Chondrocyte (in vitro differentiated cells): ENCODE measurements at regions not wholly inside any gene's neighbourhood (a gene's known extent, or its start where the extent isn't known, plus 50 kb on each side); places are given as distances from the start of the nearest gene placed in this dataset.

ENCODE experiments used
- DNase-seq: peaks from one replicate; pipeline ENCODE4 v3.0.0; 2021; ENCODE audit warnings: mixed read lengths, low spot score
- H3K27ac Mint-ChIP-seq: one replicate; pipeline ENCODE4 v1.8.0; 2021; ENCODE audit warnings: mild to moderate bottlenecking, moderate library complexity, mixed read lengths; ENCODE audit not compliant: unreplicated experiment
- H3K27me3 Mint-ChIP-seq: 2 replicates; pipeline ENCODE4 v1.8.0; 2021; ENCODE audit warnings: low read depth, mixed read lengths
- H3K36me3 Mint-ChIP-seq: 2 replicates; pipeline ENCODE4 v1.8.0; 2021; ENCODE audit warnings: low read depth, mixed read lengths
- H3K4me1 Mint-ChIP-seq: 2 replicates; pipeline ENCODE4 v1.8.0; 2021; ENCODE audit warnings: low read depth, mild to moderate bottlenecking, mixed read lengths
- H3K4me3 Mint-ChIP-seq: one replicate; pipeline ENCODE4 v1.8.0; 2021; ENCODE audit warnings: mild to moderate bottlenecking, moderate library complexity, mixed read lengths; ENCODE audit not compliant: unreplicated experiment
- H3K9me3 Mint-ChIP-seq: 2 replicates; pipeline ENCODE4 v1.8.0; 2021; ENCODE audit warnings: low read depth, mixed read lengths
- CTCF ChIP-seq: fragments of 200-600 bp; sonication (generic); IDR thresholded peaks from 2 replicates; pipeline ENCODE4 v1.5.0; 2021; ENCODE audit warnings: antibody characterized with exemption, mild to moderate bottlenecking, moderate library complexity

GRCh38 chr13:26954976-26955375 lies 194.4 kb upstream of the GPR12 start:
- TF ChIP-seq CTCF, result no peak
- no peak overlapping the region for H3K27ac Mint-ChIP-seq
- no peaks in the 10 kb centered on the region for H3K4me1 Mint-ChIP-seq
- no peak overlapping the region for H3K4me3 Mint-ChIP-seq
- peaks cover 37% of the 10 kb centered on the region for H3K27me3 Mint-ChIP-seq
- DNase-seq, result no peak
- H3K36me3 Mint-ChIP-seq, result no peaks in the 10 kb centered on the region
- no peaks in the 10 kb centered on the region for H3K9me3 Mint-ChIP-seq

- no peak for DNase-seq
- Mint-ChIP-seq H3K4me1 (no peaks in the 10 kb centered on the region), H3K27me3 (peaks cover 29% of the 10 kb centered on the region), H3K9me3 (no peaks in the 10 kb centered on the region), H3K4me3 (no peak overlapping the region), H3K27ac (no peak overlapping the region), H3K36me3 (no peaks in the 10 kb centered on the region)
- no peak for TF ChIP-seq CTCF
Observed at GRCh38 chr13:26953291-26953690, 192.7 kb upstream of the GPR12 start.

- Mint-ChIP-seq H3K9me3 (no peaks in the 10 kb centered on the region), H3K27me3 (peaks cover 27% of the 10 kb centered on the region), H3K4me3 (no peak overlapping the region), H3K4me1 (no peaks in the 10 kb centered on the region), H3K27ac (no peak overlapping the region), H3K36me3 (no peaks in the 10 kb centered on the region)
- TF ChIP-seq CTCF, result no peak
- no peak for DNase-seq
Observed at GRCh38 chr13:26952551-26953143, 192.1 kb upstream of the GPR12 start.

GRCh38 chr13:26951581-26952177 lies 191.1 kb upstream of the GPR12 start:
- Mint-ChIP-seq H3K9me3 (no peaks in the 10 kb centered on the region), H3K4me3 (no peak overlapping the region), H3K4me1 (no peaks in the 10 kb centered on the region), H3K27me3 (peaks cover 20% of the 10 kb centered on the region), H3K36me3 (no peaks in the 10 kb centered on the region), H3K27ac (no peak overlapping the region)
- TF ChIP-seq CTCF, result no peak
- no peak for DNase-seq

- H3K4me1 Mint-ChIP-seq, result no peaks in the 10 kb centered on the region
- H3K27me3 Mint-ChIP-seq, result peaks cover 20% of the 10 kb centered on the region
- no peaks in the 10 kb centered on the region for H3K9me3 Mint-ChIP-seq
- H3K4me3 Mint-ChIP-seq, result no peak overlapping the region
- no peak for DNase-seq
- H3K36me3 Mint-ChIP-seq, result no peaks in the 10 kb centered on the region
- no peak for TF ChIP-seq CTCF
- H3K27ac Mint-ChIP-seq, result no peak overlapping the region
Observed at GRCh38 chr13:26950968-26951367, 190.4 kb upstream of the GPR12 start.
